NCI-H1694 (cell line): ENCODE measurements at regions not wholly inside any gene's neighbourhood (a gene's known extent, or its start where the extent isn't known, plus 50 kb on each side); places are given as distances from the start of the nearest gene placed in this dataset.
"Not testable (repeated sequence)": the region's sequence is repeated elsewhere in the genome, so short reads cannot be mapped to it uniquely, and the experiment has no call there.

Source experiments
- DNase-seq: peaks from one replicate; lab custom pipeline; 2025; lab: John Stamatoyannopoulos, UW

DNA sequence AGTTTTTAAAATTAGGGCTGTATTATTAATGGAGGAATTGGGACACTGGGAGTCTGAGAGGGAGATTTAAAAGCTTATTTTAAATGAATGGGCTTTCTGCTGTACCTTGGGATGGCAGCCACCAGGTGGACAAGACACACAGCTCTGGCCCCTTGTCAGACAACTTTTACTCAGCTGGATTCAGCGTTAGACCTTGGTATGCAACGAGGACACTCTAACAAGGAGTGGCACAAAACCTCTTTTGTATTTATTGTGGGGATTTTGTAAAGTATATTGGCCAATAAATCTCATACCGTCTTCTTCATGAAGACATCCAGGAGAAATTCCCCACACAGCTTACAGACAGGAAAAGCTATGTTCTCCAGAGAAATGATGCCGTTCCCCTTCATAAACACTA is 105.7 kb downstream of the LCA5 start:
- no peak for DNase-seq

DNA sequence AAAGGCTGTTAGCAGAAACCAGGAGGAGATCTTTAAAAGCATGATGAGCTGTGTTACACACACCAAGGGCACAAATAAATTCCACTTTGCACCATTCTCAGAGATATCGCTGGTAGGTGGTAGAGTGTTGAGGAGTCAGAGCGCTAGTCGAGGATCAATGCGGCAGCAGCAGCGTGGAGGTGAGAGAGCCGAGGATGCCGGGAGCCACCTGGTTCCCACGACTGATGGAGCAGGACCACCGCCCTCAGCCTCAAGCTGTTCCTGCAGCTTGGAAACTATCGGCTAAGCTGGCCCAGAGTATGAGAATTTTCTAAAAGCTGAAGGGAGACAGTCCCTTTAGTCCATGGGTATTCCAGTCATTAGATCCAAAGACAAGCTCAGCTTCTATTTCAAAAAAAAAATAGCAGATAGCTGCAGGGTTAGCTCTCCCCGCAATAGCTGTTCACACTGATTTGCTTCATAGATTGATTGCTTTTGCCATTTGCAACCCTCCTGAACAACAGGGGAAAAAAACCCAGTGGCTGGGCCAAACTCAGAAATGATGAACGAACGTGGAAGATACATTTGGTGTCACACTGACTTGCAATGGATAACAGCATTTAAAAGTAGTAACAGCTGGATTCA is 106.2 kb downstream of the LCA5 start:
- no peak for DNase-seq

DNA sequence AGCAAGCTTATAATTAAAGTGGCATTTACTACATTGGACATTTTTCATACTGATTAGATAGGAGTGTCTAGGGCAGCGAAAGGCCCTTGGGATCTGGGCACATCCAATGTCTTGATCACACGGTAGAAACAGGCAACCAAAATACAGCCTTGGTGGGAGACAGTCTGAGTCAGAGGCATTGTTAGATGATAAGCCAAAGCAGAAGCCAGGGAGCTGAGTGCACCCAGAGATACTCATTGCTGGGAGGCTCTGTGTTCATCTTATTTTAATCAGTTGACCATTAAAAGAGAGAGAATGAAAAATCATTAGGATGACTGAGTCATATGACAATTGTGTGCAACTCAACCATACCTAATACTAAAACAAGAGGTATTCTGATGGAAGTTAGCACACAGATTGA is 109.5 kb downstream of the LCA5 start:
- DNase-seq = no peak

DNA sequence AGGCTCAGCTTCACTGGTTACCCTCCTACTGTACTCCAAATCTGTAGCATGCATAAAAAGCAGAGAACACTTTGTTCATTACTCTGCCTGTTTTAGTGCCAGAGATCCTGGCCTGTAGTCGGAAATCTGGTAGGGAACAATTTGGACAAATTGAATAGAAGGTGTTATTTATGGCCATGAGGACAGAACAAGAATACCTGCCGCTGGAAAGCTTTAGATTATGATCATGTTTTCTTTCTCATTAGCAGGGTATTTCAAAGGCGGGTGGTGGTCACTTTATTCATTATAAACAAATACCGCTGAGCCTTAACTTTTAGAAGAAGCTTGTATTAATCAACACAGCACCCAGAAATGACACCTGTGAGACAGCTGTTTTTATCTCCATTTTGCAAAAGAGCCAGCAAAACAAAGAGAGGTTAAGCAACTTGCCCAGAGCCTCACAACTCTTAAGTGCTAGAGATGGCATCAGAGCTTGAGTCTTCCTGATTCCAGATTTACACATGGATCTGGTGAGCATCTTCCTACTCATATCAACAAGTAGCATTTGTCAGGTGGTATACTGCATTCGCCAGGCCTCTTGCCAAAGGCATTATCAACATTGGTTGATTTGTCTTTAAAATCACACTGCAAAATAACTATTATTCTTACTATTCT is 110.5 kb downstream of the LCA5 start:
- DNase-seq = no peak

DNA sequence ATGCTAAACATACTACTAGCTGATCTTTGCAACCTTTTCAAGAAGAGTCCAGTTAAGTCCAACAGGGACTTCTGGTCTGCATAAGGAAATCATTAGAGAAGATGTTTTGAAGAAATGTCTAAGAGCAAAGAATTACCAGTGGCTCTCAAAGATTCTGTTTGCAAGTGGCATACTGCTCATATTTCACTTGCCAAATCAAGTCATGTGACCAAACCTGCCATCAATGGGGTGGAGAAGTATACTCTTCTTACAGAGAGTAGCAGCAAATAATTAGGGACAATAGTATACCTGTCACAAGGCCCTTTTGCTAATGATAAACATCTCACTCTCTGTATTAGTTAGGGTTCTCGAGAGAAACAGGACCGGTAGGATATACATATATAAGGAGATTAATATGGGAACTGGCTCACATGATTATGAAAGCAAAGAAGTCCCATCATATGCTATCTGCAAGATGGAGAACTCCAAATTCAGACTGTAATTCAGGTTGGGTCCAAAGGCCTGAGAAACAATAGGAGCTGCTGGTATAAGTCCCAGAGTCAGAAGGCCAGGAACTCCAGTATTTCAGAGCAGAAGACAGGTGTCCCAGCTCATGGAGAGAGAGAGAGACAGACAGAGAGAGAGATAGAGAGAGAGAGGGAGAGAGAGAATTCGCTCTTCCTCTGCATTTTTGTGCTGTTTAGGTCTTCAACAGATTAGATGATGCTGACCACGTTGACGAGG is 111.5 kb downstream of the LCA5 start:
- no peak for DNase-seq

DNA sequence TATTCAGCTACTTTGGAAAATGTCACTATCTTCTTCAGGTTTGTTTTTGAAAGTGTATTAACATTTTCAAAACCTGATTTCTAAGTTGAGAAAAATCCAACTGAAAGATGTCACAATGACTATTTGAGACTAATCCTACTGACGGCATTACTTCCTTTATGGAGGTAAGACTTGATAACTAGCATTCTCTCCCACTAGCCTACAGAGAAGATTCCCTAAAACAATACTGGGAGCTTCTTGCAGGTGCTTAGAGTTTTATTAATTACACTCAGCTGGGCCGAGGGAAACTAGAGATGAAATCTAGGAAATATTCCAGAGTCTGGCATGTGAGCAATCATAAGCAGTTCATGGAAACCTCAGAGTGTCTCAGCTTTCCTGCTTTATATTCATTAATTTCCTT is 114.0 kb downstream of the LCA5 start:
- no peak for DNase-seq

DNA sequence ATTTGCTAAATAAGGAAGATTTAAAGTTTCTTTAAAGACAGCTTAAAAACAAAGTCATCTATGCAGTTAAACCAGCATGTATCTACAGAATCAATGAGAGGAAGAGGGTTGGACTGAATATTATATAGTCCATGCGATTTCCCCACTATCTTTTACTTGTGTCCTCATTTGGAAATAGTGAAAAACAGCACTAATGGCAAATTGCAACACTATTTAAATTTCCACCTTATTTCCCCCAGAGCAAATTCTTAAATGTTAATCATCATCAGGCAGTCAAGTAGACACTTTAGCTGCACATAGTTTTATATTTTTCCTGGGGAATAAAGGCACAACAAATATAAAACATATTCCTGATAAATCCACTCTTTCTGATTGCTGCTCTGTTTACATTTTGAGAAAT is 114.6 kb downstream of the LCA5 start:
- no peak for DNase-seq

DNA sequence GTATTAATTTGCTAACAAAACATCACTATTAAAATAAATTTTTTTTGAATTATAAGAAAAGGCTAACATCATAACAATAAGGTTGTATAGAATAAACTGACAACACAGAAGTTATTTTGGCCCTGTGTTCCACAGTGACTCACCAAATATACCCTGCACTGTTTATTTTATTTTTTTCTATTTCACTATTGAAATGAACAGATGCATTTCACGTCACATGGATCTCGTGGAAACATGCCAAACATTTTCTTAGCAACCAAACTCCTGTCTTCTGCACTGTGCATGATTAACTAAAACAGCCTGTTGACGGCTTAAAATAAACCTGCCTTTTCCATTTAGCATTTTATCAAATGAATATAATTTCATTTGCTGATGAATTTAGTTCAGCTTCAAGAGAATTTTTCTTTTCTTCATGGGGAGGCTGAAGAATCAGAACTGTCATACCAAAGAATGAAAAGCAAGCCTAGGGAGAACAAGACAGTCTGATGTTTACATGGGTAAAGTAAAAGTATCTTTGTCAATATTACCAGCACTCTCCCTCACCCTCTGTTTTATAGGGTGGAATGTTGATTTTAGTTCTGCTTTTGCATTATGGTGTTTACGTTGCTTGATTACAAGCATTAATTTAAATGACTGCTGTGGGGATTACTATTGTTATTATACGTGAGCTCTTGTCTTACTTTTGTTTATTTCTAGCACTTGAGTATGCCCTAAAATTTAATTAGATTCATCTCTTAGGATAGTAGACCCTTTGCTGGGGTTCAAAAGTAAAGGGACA is 115.3 kb downstream of the LCA5 start:
- DNase-seq = peak; percentile 89

DNA sequence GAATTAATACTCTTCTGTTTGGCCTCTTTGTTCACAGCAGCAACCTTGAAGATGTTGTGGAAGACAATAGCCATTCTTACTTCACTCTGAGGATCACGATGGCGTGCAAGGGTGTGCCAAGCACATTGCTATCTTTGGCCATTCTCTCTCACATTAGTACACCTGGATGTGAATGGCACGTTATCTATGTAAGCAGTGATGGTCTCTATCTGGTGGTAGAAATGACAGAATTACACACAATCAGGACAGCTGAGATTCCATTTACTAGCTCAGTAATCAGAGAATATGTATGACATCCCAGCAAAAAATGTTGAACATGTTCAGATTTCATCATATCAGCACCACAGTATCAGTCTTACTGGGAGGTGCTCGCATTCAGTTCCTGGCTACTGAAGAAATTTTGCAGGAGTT is 116.2 kb downstream of the LCA5 start:
- DNase-seq = no peak

DNA sequence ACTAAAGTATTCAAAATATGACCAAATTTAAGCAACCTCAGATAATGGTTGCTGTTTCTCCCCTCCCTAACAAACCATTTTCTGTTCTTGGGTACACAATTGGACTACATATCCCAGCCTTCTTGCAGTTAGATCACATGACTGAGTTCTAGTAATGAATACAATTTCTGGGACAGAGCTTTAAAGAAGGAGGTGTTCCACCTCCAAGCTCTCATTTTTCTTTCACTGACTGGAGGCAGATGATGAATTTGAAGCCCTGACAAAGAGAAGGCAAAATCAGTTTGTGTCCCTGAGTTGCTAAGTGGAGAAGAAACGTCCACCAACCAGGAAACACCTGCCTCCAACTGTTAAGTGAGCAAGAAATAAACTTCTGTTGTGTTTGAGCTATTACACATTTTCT is 117.2 kb downstream of the LCA5 start:
- no peak for DNase-seq

DNA sequence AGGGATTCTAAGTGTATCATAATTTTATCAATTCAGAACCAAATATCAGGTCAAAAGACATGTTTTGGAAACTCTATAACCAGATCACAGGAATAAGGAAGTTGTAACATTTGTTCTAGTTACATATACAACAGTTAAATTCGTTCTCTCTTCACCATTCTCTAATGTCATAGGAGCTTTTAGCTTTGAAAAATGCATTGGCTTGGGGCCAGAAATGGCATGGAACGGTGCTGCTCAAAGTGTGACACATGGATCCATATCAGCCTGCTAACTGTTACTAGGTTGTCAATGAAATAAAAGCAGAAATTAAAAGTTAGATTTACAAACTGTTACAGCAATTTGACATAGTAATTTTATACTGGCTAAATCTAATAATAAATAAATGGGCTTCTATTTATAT is 120.3 kb downstream of the LCA5 start:
- DNase-seq = no peak

DNA sequence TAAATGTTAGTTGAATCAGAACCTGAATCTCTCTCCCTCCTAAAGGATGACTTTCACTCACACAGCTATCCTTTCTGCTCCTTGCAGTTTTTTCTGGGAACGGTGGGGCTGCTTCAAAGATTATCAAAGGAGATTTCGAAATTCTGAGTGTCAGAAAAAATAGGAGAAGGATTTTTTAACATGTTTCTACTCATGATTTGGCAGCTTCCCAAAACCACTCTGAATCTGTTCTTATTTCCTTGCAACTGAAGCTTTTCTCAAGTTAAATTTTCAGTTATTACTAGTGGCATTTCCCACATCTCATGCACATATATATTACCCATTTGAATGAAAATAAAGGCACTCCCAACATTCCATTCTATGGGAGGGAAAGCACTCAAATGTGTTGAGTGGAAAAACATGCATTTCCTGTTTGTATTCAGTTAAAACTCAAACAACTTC is 123.6 kb downstream of the LCA5 start:
- DNase-seq = no peak

DNA sequence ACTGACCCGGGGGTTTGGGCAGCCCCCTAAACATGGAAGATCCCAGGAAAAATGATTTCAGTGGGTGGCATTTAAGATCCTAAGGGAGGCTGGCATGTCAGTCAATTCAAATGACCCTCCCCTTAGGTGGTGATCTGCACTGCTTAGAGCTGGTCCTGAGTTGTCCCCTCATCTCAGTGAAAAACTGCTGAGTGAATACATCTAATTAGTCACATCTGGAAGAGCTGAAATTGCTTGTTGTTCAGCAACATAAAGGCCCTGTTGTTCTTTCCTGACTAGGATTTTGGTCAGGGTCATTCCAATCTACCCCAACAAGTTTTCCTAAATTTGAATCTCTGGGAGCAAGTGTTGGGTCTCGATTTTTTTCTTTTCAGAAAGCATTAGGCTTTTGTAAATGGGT is 126.4 kb downstream of the LCA5 start:
- DNase-seq = no peak

DNA sequence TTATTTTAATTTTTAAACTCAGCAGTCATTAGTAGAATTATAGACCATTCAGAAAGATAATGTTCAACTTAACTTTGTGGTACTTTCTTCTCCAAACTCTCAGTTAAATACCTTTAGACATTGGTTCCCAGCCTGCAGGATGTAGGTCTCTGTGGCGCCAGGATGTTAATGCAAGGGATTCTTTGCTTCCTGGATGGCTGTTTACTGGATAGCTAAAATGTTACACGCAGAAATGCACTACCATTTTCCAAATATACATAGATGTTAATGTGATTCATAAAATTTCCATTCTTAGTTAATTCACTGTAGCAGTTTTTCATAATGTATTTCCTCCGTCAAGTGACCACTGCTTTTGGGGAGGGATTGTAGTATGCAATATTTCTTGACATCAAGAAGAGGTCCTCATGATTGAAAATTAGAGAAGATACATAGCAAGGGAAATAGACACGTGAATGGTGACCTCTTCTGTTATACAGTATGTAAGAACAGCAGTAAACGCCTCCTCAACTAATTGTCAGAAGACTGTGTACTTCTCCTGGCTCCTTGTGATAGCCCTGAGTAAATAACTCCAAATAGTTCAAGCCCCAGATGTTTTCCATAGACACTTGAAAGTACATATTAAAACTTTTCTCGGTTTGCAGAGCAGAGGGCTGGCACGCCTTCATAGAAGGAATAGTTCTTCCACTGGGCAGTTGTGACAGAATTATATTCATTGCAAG is 128.8 kb downstream of the LCA5 start:
- DNase-seq = no peak

DNA sequence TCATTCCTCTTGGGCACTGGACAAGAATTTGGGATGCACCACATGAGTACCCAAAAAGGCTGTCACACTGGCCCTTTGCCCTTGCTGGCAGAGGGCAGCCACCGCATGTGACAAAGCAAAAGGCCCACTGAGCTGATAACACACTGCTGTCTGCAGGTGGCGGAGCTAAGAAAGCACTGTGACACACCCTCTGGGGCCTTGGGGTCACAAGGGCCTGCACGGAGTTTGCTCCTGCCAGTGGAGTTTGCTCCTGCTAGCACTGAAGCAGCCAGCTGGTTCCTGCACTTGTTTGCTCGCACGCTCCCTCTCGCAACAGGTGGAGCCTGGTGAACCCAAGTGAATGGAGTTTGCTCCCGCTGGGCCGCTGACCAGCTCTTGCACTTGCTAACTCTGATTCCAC is 132.6 kb downstream of the LCA5 start:
- DNase-seq = no peak

DNA sequence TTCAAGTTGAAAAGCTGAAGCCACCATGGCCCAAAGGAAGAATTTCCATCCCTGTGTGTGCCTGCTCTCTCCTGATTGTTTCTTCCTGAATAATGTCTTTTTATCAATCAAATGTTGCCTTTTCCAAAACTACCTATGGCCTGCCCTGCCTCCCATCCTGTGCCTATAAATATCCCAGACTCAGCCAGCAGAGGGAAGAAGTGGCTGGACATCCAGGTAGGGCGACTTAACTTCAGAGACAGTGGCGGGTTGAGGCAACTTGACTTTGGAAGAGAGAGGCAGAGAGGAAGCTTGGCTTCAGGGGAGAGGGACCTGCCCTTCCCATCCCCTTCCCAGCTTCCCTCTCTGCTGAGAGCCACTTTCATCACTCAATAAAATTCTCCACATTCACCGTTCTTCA is 133.0 kb downstream of the LCA5 start:
- no peak for DNase-seq

DNA sequence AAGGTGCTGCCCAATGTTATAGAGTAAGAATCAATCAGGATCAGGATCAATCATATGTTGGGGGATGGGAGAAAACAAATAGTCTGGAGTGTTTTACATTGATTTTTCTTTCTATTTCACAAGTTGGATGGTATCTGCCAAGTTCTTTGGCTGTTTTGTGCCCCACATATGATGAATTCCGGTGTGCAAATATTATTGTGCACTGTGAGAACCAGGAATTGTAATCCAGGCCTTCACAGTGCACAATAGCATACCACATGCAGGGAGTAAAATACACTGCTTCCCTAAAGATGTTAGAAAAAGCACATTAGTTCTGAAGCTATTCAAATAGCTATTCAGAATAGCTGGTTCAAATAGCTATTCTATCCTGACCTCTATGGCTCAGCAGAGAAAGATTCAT is 133.7 kb downstream of the LCA5 start:
- DNase-seq = no peak

DNA sequence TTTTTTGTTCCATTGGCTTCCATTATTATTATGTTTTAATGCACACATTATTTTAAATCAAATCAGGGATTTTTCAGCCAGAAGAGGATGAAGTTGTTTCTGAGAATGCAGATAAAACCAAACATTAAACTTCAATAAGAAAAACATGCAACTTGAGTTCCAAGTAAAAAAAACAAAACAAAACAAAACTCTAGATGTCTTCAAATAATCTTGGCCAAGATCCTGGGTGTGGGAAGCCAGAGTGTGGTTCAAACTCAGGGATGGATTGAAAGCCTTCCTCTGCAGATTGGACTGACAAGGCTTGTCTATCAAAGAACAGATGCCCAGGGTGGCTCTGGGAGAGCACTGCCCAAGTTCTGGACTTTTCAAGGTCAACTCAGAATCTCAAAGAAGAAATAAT is 134.1 kb downstream of the LCA5 start:
- DNase-seq = no peak

DNA sequence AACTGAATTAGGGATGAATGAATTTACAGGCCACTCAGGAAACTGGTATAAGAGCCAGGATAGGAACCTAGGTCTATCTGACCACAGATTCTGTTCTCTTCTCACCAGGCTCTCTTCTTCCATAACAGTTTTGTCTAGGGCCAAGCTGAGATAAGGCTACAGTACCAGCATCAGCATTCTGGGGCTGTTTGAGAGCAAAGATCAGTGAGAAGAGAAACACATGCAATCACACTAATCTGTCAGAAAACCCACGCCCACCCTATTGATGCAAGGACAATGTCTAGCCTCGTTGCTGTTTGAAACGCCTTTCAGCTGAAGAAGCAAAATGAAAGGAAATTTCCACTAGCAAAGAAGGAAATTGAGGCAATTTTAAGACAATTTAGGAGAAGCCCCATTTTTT is 137.7 kb downstream of the LCA5 start:
- no peak for DNase-seq

DNA sequence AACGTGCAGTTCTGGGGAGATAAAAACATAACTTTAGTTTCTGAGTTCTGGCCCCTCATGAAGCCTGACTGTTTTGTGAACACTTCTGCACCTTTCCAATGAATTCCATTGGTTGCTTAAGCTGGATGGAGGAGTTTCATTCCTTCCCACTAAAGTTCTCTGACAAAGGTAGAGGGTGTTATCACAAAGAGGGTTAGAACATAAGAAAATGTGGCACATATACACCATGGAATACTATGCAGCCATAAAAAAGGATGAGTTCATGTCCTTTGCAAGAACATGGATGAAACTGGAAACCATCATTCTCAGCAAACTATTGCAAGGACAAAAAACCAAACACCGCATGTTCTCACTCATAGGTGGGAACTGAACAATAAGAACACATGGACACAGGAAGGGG is 138.6 kb downstream of the LCA5 start:
- DNase-seq = not testable (repeated sequence)

DNA sequence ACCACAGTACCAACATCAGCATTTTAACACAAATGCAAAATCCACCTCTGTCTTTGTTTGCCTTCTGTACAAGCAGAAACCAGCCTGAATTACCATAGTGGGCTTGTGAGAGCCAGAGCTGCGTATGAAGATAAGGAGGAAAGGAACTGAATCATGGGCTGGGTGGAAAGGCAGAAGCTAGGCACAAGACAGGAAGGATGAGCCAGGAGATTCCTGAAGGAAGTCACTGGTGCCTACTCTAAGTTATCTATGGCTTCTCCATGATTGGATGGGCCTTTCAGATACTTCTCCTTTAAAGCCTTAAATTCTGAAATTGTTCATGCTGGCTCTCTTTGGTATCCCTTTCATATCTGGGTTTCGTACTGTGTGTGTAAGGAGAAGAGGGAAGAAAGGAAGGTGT is 140.6 kb downstream of the LCA5 start:
- DNase-seq = no peak

DNA sequence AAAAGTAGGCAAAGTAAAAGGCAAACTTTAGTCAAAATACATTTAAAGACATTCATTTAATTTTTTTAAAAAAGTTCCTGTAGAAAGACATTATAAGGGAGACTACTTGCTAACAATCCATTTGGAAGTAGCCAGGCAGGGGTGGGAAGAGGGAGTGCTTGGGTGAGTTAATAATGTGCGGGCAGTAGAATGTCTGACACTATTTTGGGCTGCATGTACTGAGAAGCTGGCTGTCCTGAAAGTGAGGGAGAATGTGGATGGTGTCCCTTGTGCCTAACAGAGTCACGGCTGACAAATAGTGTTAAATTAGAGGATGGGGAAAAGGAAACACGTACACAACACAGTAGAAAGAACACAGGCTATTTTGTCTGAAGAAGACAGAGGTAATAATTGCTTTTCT is 142.5 kb downstream of the LCA5 start:
- DNase-seq = no peak
